GM18868 (cell line): ENCODE measurements at regions not wholly inside any gene's neighbourhood (a gene's known extent, or its start where the extent isn't known, plus 50 kb on each side); places are given as distances from the start of the nearest gene placed in this dataset.

ENCODE experiments used
- ATAC-seq: cut with Tn5 transposase; IDR thresholded peaks from one replicate; pipeline ENCODE4 v1.9.1; 2021; ENCODE audit warnings: mild to moderate bottlenecking, moderate library complexity; ENCODE audit not compliant: unreplicated experiment

GRCh38 chr11:45036010-45036409 lies 85.3 kb upstream of the TP53I11 start:
- ATAC-seq = no peak

- no peak for ATAC-seq
Measured at GRCh38 chr11:45036733-45037132, 86.0 kb upstream of the TP53I11 start.

GRCh38 chr11:45037434-45038005 lies 86.8 kb upstream of the TP53I11 start:
- ATAC-seq = no peak

GRCh38 chr11:45038923-45039322 lies 88.2 kb upstream of the TP53I11 start:
- ATAC-seq = no peak

DNA sequence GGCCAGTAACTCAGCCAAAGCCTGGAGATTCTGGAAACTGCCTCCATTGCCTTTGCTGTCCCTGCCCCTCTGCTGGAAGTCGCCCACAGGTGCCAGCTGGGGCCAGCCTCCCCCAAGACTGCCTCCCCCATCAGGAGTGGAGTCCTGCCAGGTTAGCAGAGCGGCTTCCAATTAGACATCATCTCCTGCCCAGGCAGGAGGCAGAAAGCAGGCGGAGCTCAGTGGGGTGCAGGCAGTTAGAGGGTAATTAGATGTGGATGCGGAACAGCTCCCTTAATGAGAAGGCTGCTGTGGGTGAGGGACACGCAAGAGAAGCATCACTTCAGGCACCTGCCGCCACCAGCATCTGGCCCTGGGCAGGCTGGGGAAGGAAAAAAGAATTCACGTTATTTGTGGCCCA lies 90.9 kb upstream of the TP53I11 start:
- ATAC-seq = no peak

DNA sequence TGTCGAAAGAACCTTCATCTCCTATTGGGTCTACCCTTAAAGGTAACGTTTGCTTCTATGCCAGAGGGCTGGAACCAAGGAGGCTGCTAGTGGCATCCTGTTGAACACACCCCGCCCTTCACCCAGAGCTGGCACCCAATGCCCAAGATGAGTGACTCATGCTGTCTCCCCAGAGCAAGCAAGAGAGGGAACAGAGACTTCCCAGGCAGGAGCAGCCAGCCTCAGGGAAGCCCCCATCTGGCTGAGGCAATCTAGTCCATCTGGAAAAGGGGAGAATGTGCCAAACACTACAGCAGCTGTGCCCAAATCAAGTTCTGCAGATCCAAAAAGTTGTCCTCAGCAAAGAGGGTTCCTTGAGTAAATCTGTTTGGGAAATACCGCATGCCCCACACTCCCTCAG lies 91.9 kb upstream of the TP53I11 start:
- no peak for ATAC-seq

DNA sequence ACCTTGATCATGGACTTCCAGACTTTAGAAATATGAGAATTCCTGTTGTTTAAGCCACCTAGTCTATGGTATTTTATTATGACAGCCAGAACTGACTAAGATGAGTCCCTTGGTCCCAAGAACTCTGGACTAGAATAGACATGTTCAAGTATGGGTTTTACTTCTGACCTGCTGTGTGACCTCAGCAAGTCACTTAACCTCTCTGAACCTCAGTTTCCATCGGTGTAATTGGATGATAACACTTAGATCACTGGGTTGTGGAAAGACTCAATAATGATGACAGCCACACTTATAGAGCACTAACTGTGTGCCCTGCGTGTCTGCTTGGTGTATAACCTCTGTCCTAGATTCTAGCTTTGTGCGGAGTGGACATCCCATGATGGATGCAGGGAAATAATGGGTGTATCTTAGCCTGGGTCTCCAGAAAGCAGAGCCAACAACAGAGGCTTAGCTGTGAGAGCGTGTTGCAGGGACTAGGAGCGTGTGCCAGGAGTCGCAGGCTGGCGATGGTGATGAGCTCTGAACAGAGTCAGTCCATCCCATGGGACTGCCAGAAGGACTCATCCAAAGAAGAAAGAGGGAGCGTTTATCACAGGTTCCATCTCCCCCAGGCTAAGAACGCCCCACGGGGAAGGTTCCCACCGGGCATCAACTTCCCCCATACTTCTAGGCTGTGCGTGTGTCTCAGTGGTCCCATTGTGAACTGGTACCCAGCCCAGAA lies 93.2 kb upstream of the TP53I11 start:
- no peak for ATAC-seq

DNA sequence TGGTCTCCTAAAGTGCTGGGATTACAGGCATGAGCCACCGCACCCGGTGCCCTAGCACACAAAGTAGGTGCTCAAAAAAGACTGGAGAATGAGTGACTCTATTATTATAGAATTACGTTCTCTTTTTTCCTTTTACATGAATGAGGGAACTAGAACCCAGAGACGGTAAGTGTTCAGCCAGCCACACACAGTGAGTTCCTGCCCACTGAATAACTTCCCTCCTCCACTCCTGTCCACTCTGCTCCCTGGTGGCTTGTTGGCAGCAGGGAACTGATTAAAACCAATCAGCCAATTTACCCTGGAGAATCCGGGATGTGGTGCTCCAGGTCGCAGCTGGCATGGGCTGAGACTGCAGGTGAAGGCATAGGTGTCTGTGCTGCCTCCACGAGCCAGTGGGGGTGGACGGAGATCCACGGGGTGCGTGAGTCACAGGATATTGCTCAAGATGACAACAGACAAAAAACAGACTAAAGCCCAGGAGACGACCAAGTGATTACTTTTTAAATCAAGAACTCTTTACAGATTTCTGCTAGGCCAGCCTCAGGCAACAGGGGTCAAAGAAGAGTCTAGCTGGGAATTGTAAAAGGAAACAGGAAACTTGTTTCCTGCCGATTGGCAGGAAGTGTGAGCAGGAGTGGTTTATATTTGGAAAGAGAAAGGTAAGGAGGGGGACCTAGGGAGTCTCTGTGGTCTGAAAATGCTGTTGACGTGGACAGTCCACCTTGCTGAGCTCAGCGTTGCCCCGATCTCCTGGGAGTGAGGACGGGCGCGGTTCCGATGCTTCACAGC lies 95.2 kb upstream of the TP53I11 start:
- no peak for ATAC-seq

DNA sequence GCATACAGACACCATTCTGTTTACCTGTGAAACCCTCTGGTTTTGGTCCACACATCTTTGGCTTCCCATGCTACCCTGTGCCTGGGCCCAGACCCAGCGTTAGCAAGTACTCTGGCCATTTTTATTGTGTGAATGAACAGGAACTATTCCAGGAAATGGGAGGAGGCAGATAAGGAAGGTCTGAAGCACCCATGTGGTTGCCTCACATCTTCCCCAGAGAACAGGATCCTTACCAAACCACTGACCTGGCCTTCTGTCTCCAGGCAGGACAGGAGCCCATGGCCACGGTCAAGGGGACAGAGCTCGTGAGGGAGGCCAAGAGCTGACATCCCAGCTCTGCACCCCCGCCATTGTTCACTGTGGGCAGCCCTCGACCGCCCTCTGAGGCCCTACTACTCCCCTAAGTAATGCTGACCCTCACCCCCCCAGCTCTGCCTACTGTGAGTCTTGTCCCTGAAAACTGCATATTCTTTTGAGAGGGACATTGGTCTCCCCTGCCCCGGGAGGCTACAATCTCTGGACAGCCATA lies 97.7 kb upstream of the TP53I11 start:
- ATAC-seq = no peak

DNA sequence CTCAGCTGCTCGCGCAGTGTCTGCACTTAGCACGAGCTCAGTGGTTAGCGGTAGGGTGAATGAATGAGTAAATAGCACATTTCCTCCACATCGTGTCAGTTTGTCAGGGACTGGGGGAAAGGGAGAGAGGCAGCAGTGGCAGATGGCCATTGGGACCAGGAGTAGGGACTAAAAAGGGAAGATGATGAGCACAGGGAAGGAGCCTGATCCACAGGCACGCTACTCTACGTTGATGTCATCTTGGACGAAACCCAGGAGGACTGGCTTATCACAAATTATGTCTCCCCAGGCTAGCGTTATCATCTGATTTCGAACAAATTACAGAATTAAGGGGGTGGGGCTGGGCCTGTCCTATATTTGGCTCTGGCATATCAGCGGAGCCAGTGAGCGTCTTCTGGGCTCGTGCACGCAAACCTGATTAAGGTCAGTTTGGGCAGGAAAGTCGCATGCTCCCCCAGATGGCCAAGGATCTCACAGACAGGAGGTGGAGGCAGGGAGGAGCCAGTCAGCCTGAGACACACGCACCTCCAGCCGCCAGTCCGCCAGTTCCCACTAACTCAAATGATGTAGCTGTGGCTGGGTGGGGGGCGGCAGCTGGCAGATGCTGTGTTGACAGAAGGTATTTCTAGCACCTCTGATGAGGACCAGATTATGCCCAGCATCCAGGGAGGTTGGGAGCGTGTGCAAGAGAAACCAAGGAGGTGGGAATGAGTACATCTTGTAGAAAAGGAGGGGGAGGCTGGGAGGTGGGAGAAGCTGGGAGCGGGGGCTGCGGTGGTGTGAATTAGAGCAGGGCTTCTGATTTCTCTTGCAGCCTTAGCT lies 97.4 kb upstream of the PRDM11 start:
- no peak for ATAC-seq

DNA sequence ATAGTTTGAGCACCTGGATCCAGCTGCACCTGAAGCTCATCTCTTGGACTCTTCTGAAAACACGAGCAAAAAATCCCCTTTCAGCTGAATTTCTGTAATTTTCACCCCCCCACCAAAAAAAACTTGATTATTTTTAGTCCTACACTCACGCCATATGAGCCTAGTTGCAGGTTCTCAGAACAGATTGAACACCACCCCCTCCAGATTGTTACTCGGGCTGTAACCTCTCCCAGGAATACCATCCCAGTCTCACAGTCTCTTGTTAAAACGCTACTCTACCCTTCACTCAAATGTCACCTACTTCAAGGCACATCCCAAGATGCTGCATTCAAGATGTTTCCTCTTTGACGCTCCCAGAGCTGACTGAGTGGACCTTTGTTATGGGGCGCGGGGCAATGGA lies 96.3 kb upstream of the PRDM11 start:
- no peak for ATAC-seq

DNA sequence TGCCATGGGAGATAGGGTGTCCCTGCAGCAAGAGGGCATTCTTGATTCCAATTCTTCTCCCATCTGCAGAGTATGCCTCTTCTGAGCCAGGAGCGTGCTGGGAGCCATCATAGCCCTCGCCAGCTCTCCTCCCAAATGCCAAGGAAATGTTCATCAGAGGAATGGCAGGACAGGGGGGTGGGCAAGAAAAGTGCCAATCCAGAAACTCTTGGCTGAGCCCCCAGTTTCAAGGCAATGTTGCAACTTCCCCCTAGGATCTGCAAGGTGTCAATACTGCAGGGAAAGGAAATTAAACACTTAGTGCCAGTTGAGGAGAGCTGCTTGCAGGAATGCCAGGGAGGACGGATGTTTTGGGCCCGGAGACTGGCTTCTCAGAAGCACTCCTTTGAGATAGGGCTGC lies 94.8 kb upstream of the PRDM11 start:
- ATAC-seq = no peak

- ATAC-seq = no peak
Measured at GRCh38 chr11:45052361-45052760, 94.1 kb upstream of the PRDM11 start.

DNA sequence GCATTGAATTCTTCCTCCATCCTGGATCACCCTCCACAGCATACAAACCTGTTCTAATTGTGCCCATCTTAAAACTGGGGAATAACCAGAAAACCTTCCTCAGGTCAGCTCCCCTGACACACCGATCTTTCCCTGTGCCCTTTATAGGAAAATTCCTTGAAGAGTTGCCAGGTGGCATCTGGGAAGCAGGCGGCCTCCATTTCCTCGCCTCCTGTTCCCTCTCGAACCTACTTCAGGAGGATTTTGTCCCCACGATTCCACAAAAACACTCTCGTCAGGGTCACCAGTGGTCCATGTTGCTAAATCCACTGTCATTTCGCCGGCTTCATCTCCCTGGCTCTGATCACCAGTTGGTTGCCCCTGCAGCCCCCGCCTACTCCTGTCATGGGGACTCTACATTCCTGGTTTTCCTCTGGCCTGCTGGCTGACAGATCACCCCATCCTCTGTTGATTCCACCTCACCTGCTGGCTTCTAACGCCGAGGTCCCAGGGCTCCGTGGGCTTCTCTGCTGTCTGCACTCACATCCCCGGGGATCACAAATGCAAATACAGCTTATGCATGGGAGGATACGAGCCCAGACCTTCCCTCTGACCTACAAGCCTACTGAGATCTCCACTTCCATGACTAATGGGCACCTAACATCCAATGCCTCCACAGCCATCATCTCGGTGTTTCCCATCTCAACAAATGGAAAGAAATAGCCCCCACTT lies 92.5 kb upstream of the PRDM11 start:
- no peak for ATAC-seq

DNA sequence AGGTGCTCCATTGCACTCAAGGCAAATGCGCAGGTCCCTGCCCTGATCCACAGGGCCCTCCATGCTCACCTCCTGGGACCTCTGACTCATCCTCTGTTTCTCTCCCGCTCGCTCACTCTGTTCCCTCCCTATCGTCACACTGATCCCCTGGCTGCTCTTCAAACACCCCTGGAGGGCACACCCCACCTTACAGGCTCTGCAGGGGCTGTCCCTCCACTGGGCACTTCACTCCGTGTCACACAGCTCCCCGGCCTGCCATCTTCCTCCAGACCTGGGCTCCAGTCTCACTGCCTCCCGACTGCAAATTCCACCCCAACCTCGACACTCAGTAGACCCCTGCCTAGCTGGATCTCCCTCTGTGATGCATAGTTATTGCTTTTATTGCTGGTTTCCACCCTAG lies 91.5 kb upstream of the PRDM11 start:
- ATAC-seq = no peak

GRCh38 chr11:45056529-45056928 lies 89.9 kb upstream of the PRDM11 start:
- ATAC-seq = no peak

GRCh38 chr11:45057938-45058646 lies 88.3 kb upstream of the PRDM11 start:
- no peak for ATAC-seq

DNA sequence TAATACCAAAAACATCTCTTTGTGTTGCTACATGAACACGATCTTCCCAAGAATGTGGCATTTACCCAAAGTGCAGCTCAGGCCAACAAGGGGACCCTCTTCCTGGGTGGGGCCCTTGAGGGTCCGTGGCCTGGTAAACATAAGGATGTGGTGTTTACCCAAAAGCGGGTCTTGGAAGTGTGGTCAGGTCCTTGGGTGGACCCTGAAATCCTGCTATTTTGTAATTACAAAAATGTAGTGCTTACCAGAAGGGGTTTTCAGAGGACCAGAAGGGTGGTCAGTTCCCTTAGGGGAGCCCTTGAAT lies 87.8 kb upstream of the PRDM11 start:
- no peak for ATAC-seq

DNA sequence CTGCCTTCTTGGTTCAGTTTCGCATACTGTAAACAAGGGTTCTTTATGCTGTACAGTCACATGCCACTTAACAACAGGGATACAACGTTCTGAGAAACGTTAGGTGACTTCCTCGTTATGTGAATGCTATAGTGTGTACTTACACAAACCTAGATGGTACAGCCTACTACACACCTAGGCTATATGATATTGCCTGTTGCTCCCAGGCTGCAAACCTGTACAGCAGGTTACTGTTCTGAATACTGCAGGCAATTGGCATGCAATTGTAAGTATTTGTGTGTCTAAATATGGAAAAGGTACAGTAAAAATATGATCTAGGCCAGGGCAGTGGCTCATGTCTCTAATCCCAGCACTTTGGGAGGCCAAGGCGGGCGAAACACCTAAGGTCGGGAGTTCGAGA lies 85.7 kb upstream of the PRDM11 start:
- no peak for ATAC-seq

GRCh38 chr11:45061641-45062040 lies 84.8 kb upstream of the PRDM11 start:
- ATAC-seq = no peak
